Activated CD4-positive, alpha-beta T cell treated with anti-CD3 and anti-CD28 coated beads for 4 hours (primary cell): ENCODE measurements at regions not wholly inside any gene's neighbourhood (a gene's known extent, or its start where the extent isn't known, plus 50 kb on each side); places are given as distances from the start of the nearest gene placed in this dataset.

Experiments used
- DNase-seq, 2 donors: peaks; one replicate each; pipeline ENCODE4 v3.0.0-alpha.2; 2020

DNA sequence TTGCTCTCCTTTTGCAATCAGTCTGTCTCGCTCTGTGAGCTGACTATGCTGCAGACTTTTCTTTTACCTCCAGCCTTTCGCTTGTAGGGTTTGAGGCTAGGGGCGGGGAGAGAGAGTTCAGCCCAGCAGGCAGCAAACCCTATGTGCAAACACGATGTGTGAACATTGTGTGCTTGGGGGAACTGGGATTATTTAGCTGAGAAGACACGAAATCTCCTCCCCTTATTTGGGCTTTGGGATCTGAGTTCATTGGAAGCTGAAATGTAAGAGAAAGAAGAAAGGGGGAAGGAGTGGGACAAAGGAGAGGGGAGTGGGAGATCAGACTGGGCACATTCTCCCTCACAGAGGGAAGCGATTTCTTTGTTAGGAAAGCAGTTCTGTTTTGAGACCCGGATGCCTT lies 189.6 kb upstream of the TNP1 start:
- no peak for DNase-seq

DNA sequence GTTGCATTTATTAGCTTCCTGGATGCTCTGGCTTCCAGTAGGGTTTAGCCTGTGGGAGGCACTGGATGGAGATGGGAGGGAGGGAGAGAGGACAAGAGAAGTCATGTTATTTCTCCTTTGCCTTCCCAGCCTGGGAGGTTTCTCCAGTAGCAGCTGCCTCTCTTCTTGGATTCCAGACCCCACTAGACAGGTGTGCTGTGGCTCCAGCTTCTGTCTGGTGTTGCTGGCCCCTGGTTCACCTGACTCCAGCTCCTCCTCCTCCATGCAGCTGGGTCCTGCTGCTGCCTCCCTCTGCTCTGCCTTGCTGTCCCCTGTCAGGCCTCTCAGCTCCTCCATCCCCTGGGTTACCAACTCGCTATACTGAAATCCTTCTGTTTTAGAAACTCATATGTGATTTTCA lies 188.9 kb upstream of the TNP1 start:
- no peak for DNase-seq

DNA sequence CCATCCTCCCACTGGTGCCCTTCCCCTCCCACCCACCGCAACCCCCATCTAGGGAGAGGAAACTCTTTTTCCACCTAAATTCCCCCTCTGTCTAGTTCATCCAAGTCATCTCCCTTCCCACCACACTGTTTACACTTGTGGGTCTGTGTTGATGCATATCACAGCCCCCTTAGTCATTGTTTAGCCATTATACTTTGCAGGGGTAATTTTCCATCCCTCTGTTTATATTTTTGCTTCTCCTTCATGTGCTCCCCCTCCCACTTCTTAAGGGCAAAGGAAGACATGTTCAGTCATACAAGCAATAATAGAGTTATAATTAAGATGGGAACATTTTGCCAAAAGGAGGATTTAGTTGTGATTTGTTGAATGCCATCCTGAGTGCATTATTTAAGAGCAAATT lies 187.8 kb upstream of the TNP1 start:
- no peak for DNase-seq

DNA sequence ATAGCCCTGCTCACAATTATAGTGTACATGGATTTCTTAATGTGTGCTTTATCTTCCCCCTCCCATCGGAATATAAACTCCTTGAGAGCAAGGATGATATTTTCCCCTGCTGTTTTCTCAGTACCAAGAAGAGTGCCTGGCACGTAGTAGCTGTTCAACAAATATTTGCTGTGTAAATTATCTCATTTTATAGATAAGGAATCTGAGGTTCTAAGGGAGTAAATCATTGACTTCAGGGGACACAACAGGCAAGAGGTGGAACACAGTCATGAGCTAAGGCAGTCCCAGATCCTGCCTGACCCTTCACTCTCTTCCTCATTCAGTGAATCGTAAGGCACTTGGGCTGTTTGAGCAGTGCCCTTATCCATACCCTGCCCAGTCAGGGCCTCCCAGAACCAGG lies 187.3 kb upstream of the TNP1 start:
- DNase-seq = no peak

DNA sequence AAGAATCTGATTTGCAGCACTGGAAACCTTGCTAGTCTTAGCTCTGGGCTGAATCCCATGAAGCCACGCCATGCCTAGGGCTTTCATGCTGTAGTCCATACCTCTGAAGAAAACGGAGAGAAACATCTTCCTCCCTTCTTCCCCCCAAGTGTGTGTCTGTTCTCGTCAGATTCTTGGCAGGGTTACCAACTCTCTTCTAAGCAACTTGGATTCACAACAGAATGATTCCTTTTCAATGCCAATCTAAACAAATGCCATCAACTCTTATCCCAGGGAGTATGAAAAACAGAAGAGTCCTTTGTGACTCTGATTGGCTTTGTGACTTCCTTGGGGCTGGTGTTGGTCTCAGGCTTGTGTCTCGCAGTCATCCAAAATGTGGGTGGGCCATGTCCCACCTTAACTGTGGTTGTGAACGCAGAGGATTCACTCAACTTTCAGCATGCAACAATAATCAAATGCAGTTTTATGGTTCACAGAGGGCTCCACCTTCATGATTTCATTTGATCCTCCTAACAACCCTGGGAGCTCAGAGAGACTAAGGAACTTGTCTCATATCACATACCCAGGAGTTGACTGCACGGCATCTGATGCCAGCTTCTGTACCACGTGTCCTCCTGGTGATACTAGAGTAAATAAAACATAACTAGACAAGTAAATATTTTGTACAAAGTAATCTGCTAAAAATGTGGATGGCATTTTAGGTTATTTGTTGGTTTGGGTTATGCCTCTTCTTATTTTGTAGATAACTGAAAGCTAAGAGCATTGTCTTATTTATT lies 186.0 kb upstream of the TNP1 start:
- no peak for DNase-seq

DNA sequence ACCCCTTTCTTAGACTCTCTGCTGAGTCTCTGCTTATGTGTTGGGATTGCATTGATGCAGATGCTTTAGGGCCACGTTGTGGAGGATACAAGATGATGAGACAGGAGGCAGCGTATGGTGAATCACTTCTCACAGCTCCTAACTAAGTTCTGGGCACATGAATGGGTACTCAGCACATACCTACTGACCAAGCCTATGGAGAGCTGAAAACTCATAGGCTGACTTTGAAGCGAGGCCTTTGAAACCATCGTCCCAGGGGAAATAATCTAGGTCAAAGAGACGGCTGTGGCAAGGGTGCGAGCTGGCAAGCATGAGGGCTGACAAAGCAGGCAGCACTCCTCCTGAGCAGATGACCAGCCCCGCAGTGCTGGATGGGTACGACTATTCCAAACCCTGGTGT lies 180.2 kb upstream of the TNP1 start:
- no peak for DNase-seq

DNA sequence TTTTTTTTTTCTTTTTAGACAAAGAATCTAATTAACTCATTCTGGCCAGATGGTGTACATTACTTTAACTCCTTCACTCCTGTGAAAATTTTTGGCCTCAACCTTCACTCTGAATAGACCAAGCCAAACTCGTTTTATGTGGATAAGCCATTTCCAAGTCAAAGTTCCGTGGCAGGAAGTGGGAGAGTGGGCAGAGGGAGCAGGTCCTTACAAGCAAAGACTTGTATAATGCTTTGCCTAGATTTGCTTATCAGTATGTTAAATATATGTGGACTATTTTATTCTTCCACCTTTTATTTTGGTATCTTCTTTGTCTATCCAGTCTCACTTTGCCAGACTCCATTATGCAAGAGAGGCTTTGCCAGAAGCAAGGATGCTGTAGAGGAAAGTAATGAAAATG lies 178.1 kb upstream of the TNP1 start:
- DNase-seq = no peak

DNA sequence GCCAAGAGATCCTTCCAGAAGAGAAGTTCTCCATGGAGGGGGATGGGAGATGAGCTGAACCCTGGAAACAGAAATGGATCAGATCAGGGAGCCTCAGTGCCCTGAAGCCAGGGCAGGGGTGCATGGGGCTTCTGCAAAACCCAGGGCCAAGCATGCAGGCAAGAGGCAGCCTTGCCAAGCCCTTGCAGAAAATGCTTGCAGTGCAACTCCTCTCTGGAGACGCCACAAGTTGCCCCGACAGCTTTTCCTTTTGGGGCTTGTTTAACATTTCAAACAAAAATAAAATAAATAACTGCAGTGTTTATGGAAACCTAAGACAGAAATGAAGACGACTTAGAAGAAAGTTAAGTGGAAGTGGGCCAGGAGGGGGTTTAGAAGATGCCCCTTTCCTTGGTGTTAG lies 177.5 kb upstream of the TNP1 start:
- no peak for DNase-seq

DNA sequence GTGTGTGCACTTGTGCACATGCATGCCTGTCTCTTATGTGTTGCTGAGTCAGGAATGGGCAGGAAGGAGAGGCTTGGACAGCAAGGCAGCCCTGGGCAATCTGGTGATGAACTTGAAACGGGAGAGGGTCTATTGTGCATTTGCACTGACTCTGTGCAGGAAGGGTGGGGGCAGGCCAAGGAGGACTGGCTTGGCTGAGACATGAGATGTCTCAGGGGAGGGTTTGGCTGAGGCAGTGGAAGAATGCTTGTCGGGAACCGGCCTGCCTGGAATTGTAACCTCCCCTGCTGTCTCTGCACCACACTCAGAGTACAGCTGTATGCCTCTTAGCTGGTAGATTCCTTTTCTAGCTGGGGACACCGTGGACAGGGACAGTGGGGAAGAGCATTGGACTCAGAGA lies 176.1 kb upstream of the TNP1 start:
- DNase-seq = no peak

DNA sequence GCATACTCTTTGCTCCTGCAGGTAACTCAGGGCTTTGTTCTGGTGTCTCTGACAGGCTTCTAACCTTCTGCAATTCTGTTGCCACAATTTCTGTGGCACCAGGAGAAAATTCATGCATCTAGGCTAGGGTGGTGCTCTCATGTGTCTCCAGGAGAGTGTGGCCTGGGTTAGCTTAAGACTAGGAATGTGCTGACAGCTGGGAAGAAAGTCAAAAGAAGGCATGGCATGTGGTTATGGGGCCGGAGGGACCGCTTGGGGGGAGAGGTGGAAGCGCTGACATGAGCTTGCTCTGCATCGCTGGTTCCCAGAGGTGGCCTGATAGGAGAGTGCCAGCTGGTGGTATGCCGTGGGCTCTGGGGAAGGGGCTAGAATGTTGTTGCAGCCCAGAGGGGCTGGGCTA lies 173.3 kb upstream of the TNP1 start:
- no peak for DNase-seq

DNA sequence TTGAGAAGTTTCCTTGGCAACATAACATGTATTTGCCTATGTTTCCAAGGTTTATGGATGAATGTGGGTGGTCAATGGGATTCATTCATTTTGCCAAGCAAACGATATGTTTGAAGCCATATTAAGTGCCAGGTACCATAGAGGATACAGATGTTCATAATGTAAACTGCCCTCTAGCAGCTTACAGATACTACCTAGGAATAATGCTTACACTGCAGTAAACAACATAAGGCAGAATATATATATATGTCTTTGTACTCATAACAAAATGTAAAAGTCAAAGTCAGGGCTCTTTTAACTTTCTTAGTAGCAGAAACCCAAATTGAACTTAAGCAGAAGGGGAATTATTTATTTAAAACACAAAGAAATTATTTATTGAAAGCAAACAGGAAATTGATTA lies 171.6 kb upstream of the TNP1 start:
- DNase-seq = no peak

DNA sequence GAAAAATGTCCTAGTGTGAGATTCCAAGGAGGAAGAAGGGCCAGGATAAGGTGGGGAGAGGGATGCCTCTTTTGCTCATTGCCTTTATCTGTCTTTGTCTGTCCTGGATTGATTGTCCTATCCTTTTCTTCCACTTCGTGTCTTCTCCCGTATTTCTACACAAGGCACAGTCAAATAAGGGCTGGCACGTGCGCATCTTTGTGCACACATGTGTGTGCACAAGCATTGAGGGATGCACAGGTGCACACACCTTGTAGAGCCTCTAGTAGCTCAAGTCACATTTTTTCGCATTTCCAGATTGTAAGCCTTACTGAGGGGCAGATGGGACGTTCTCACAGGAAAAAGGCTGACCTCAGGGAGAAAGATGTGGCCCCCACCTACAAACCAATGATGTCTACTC lies 170.2 kb upstream of the TNP1 start:
- DNase-seq = no peak

DNA sequence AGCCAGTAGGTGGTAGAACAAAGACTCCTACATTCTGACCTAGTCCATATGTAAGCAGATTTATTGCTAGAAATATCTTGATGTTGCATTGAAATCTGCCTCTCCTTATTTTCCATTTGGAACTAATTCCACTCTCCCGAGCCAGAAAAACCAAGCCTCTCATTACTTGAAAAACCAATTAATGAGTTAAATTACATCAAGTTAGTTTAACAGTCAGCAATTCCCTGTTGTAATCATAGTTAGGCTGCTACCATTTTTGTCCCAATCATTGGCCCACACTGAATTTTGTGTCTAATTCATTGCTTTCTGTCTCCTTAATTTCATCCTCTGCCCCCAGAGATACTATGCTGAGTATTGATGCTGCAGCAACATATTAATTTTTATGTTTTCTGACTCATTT lies 168.3 kb upstream of the TNP1 start:
- no peak for DNase-seq

DNA sequence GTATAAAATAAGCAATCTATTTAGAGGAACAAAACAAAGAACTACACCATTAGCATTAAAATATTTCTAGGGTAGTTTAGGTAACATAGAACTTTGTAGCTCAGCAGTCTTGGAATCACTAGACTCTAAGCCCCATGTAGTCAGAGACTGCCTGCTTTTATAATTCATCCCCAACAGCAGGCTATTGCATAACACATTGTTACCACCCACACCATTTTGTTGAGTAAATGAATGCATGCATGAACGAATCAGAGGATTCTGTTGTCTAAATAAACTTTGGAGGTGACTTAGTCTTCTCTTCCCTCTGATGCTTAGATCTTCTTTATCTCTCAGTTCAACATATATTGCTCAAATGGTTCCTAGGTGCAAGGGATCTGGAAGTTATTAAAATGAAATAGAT lies 167.6 kb upstream of the TNP1 start:
- no peak for DNase-seq

DNA sequence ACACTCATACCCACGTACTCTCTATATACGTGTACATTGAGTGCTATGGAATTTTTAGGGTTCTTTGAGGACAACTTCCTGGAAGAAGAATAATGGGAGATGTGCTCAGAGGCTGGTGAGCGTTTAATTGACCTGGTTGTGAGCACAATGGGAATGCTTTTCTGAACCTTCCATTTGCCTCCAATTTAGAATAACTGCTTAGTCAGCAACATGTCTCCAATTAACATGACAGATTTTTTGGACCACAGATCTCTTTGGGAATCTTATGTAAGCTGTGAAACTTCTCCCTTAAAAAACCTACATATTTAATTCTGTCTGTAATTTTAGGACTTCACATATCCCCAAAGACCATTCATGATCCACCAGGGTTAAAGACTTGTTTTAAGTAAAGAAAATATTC lies 166.7 kb upstream of the TNP1 start:
- no peak for DNase-seq

DNA sequence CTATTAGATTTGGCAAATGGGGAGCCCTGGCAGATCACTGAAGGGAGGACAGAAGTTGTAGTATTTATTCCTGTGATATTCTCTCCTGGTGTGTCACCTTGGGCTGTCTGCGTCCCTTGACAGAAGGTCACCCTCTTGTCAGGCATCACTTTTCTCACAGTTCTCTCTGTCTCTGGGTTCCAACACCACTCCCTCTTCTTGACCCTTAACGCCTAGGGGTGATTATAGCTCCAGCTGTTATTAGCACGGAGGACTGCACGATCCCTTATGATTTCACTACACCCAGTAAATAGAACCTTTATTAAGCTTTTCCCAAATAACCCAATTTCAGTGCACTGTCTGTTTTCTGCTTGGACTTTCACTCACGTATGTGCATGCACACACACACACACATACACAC lies 166.3 kb upstream of the TNP1 start:
- DNase-seq = no peak

DNA sequence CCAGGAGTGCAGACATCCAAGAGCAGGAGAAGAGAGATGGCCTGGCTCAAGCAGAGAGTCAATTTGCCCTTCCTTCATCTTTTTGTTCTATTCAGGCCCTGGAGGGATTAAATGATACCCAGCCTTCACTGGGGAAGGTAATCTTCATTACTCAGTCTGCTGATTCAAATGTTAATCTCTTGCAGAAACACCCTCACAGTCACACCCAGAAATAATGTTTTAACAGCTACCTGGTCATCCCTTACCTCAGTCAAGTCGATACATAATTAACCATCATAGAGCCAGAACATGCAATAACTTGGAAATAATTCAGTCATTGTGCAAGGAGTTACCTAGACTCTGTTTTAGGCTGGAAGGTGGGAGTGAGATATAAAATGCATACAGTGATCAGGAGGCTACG lies 163.7 kb upstream of the TNP1 start:
- no peak for DNase-seq

DNA sequence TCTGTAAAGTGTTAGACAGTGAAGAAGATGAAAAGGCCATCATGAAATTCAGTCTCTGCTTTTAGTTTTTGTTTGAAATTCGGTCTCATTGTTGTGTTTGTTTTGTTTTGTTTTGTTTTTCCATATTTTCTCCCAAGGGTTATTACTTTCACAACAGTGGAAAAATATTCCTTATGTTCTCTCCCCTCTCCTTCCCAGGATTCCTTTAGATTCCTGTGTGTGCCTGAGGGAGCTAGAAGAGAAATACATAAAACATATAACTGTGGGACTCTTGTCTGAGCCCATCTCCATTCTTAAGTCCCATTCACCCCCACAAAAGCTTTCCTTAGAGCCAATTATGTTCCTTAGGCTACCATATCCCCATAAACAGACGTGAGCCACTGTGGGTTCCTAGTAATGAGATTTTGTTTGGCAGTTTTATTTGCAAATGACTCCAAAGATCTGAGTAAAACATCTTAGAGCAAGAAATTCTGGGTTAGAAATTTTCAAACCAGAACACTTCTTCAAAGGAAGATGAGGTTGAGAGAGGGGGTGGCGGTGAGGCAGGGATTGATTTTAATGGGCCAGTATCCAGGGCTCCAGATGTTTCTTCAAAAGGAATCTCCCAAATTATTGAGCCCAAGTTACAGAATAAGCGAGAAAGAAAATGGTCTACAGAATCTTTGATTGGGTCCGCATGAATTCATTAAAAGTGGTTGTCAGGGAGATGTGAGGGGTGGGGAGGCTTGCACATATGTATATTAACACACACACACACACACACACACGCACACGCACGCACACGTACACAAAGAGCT lies 157.8 kb upstream of the TNP1 start:
- no peak for DNase-seq

DNA sequence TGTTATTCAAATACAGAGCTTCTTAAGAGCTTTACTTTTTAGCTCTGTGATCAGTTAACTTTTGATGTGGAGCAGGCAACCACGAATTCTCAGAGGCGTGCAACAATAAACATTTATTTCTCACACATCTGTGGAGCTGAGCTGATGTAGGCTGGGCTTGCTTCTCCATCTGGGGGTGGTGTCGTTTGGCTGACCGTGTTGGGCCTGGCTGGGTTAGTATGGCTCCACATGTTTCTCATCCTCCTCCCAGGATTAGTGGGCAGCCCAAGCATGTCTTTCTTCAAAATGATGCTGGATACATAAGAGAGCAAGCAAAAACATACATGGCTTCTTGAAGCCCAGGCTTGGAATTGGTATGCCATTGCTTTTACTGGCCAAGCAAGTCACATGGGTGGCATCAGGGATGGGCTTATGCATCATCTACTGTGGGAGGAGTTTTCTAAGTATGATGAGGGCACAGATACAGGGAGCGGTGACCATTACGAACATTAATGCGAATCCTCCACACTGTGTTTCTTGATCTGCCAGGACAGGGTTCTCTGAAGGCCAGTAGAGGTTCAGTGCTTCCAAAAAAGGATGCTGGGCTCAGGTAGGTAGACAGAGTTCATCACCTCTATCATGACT lies 157.0 kb upstream of the TNP1 start:
- DNase-seq = no peak

DNA sequence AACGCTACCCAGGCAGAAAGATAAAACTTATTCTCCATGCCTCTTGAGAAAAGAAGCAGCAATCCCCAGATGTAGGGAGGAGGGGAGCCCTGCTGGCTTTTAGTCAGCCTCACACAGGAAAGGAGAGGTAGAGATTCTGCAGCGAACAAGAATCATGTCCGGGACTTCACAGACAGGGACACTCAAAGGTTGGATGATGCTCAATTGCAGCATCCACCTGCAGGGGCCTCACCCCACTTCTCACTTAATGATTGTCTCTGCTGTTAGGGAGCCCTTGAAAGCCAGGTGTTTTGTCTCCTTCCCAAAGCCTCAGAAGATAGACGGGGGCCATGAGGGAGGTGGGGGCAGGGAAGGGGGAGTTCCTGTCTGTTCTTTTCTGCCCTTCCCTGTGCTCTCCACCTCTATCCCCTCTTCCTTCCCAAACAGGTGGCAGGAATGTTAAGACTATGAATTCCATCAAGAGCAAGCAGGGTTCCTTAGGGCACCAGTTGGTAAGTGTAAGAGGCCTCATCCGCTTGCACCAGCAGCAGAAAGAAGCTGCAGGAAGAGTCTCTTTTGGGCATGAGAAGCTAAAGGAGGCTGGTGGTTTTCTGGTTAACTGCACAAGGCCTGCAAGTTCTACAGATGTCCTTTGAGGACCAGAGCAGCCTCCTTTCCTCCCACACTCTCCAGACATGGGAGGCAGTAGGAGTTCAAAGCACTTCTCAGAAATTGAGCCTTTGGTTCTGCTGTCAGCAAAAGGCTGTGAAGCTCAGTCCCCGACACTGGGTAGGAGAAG lies 154.7 kb upstream of the TNP1 start:
- no peak for DNase-seq

DNA sequence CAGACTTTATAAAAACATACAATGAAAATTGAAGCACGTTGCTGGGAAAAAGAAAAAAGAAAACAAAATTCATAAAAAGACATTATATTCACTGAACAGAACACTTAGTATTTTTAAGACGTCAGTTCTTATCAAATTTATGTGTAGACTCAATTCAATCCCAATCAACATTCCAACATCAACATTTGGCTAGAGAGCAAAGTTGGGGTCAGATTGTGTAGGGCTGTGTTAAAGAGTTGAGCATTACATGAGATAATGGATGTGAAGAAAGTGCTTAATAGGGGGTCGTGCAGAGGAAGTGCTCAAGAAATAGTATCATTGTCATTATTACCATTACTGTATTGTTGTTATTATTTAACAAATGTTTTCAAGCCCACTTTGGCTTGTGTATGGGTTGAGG lies 154.1 kb upstream of the TNP1 start:
- DNase-seq = no peak

DNA sequence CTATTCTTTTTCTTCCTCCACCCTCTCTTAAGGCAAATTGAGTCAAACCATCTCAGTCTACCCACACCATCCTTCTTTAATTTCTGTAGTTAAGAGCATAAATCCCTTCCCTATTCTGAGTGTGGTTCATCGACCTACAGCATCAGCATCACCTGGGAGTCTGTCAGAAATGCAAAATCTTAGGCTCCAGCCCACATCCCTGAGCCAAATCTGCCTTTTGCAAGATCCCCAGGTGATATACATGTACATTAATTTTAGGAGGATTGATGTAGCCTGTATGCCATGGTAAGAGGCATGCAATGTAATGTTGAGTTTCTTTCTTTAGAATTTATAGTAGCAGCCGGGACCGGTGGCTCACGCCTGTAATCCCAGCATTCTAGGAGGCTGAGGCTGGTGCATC lies 151.7 kb upstream of the TNP1 start:
- no peak for DNase-seq

DNA sequence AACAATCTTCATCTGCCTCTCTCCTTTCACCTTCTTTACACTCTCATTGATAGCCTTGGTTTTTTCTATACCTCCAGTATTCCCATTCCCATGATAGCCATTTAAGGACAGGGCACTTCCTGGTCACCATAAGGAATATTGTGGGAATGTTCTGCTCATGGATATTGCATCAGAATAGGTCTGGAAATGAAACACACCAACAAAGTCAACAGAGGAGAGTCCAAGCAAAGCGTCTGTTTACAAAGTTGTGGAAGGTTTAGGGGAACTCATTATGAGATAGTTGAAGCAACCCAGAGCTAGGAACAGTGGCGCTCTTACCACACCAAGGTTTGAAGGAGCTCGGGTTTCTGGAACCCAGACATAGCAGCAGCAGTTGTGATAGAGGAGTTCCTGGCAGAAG lies 150.3 kb upstream of the TNP1 start:
- DNase-seq = no peak

DNA sequence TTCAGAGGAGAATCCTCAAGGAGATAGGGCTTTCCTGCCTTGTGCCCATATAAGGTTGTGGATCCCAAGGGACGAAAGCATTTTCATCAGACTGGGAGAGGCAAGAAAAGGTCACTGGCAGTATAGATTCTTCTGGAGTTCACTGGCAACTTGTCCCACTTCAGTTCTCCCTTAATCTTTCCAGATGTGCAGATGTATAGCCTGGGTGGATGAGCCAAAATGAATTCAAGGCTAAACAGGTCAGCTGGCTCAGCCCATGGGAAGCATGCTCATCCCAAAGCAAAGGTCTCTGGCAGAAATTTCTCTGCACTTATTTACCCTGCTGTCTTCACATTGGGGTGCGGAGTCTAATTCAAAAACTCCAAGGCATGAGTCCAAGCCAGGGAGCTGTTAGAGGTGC lies 148.9 kb upstream of the TNP1 start:
- DNase-seq = no peak
